H9 (cell line): ENCODE measurements at regions not wholly inside any gene's neighbourhood (a gene's known extent, or its start where the extent isn't known, plus 50 kb on each side); places are given as distances from the start of the nearest gene placed in this dataset.

Experiments
- DNase-seq: peaks from one replicate; pipeline ENCODE4 v3.0.0-alpha.2; 2017
- H2AFZ ChIP-seq: one replicate; pipeline ENCODE4 v1.6.1; 2013; ENCODE audit warnings: mild to moderate bottlenecking, low read length, control low read depth, moderate library complexity
- H2AK5ac ChIP-seq: 2 replicates; pipeline ENCODE4 v1.6.1; 2013; ENCODE audit warnings: low read length, control low read depth, mixed read lengths; ENCODE audit not compliant: insufficient read length
- H2BK120ac ChIP-seq: one replicate; pipeline ENCODE4 v1.6.1; 2013; ENCODE audit warnings: low read depth, mild to moderate bottlenecking, low read length, control low read depth, inconsistent platforms; ENCODE audit not compliant: poor library complexity, severe bottlenecking
- H2BK12ac ChIP-seq: 2 replicates; pipeline ENCODE4 v1.6.1; 2013; ENCODE audit warnings: low read length, control low read depth, mixed read lengths, low read depth; ENCODE audit not compliant: insufficient read length
- H2BK15ac ChIP-seq: 2 replicates; pipeline ENCODE4 v1.6.1; 2013; ENCODE audit warnings: low read depth, low read length, control low read depth
- H2BK20ac ChIP-seq: one replicate; pipeline ENCODE4 v1.6.1; 2013; ENCODE audit warnings: low read depth, mild to moderate bottlenecking, low read length, control low read depth, inconsistent platforms; ENCODE audit not compliant: poor library complexity, severe bottlenecking
- H2BK5ac ChIP-seq: 2 replicates; pipeline ENCODE4 v1.6.1; 2013; ENCODE audit warnings: low read length, control low read depth, mixed read lengths; ENCODE audit not compliant: insufficient read length
- H3K14ac ChIP-seq: 2 replicates; pipeline ENCODE4 v1.6.1; 2013; ENCODE audit warnings: low read length, control low read depth; ENCODE audit not compliant: insufficient read depth
- H3K18ac ChIP-seq: 2 replicates; pipeline ENCODE4 v1.6.1; 2013; ENCODE audit warnings: low read depth, mild to moderate bottlenecking, mixed read lengths, low read length, control low read depth; ENCODE audit not compliant: insufficient read length
- H3K23ac ChIP-seq: 2 replicates; pipeline ENCODE4 v1.6.1; 2013; ENCODE audit warnings: low read length, control low read depth, mixed read lengths, low read depth; ENCODE audit not compliant: insufficient read length
- H3K23me2 ChIP-seq: 2 replicates; pipeline ENCODE4 v1.6.1; 2013; ENCODE audit warnings: low read depth, mild to moderate bottlenecking, mixed read lengths, low read length, control low read depth; ENCODE audit not compliant: insufficient read length, poor library complexity, severe bottlenecking
- H3K27ac ChIP-seq: 2 replicates; pipeline ENCODE4 v1.5.1; 2013; ENCODE audit warnings: low read length, control low read depth, mixed read lengths, low read depth; ENCODE audit not compliant: insufficient read length
- H3K27me3 ChIP-seq: 2 replicates; pipeline ENCODE4 v1.6.1; 2013; ENCODE audit warnings: low read length, control low read depth, inconsistent platforms; ENCODE audit not compliant: insufficient read depth
- H3K4ac ChIP-seq: 2 replicates; pipeline ENCODE4 v1.6.1; 2013; ENCODE audit warnings: low read depth, mild to moderate bottlenecking, control low read depth, inconsistent platforms, low read length, moderate library complexity
- H3K4me1 ChIP-seq: 2 replicates; pipeline ENCODE4 v1.6.1; 2013; ENCODE audit warnings: low read length, control low read depth, inconsistent platforms; ENCODE audit not compliant: insufficient read depth
- H3K4me2 ChIP-seq: 2 replicates; pipeline ENCODE4 v1.6.1; 2013; ENCODE audit warnings: low read length, control low read depth, mixed read lengths; ENCODE audit not compliant: insufficient read length, insufficient read depth
- H3K56ac ChIP-seq: 2 replicates; pipeline ENCODE4 v1.6.1; 2013; ENCODE audit warnings: low read depth, mild to moderate bottlenecking, mixed read lengths, low read length, control low read depth; ENCODE audit not compliant: insufficient read length
- H3K79me1 ChIP-seq: 2 replicates; pipeline ENCODE4 v1.6.1; 2013; ENCODE audit warnings: low read depth, mild to moderate bottlenecking, moderate library complexity, low read length, control low read depth, inconsistent platforms; ENCODE audit not compliant: insufficient read depth, poor library complexity, severe bottlenecking
- H3K79me2 ChIP-seq: 2 replicates; pipeline ENCODE4 v1.6.1; 2013; ENCODE audit warnings: low read length, control low read depth, inconsistent platforms; ENCODE audit not compliant: insufficient read depth
- H3K9ac ChIP-seq: 2 replicates; pipeline ENCODE4 v1.6.1; 2013; ENCODE audit warnings: low read length, control low read depth, mixed read lengths; ENCODE audit not compliant: insufficient read length; ENCODE audit errors: extremely low read depth
- H3K9me3 ChIP-seq: one replicate; pipeline ENCODE4 v1.6.1; 2013; ENCODE audit warnings: low read depth, low read length, inconsistent platforms; ENCODE audit not compliant: control insufficient read depth
- H3T11ph ChIP-seq: one replicate; pipeline ENCODE4 v1.6.1; 2013; ENCODE audit warnings: mild to moderate bottlenecking, low read length, control low read depth, inconsistent platforms
- H4K20me1 ChIP-seq: one replicate; pipeline ENCODE4 v1.6.1; 2013; ENCODE audit not compliant: control insufficient read depth, insufficient read length, insufficient read depth
- H4K5ac ChIP-seq: 2 replicates; pipeline ENCODE4 v1.6.1; 2013; ENCODE audit warnings: low read depth, mild to moderate bottlenecking, mixed read lengths, low read length, control low read depth; ENCODE audit not compliant: insufficient read length
- H4K8ac ChIP-seq: replicated peaks from 2 replicates; pipeline ENCODE4 v1.6.1; 2013; ENCODE audit warnings: low read length, control low read depth, mixed read lengths, low read depth; ENCODE audit not compliant: insufficient read length
- H4K91ac ChIP-seq: 2 replicates; pipeline ENCODE4 v1.6.1; 2013; ENCODE audit warnings: low read depth, mild to moderate bottlenecking, moderate library complexity, mixed read lengths, low read length, control low read depth; ENCODE audit not compliant: insufficient read length
- H3K27ac Mint-ChIP-seq, 3 experiments: 2 replicates in 2 of 3; 3 replicates in 1 of 3; pipeline ENCODE4 v1.8.0; 2020 to 2021; ENCODE audit warnings: mixed read lengths in 3 of 3, mild to moderate bottlenecking in 1 of 3, moderate library complexity in 1 of 3
- H3K27me3 Mint-ChIP-seq: 2 replicates; pipeline ENCODE4 v1.8.0; 2021; ENCODE audit warnings: low read depth, mild to moderate bottlenecking, moderate library complexity, mixed read lengths
- H3K36me3 Mint-ChIP-seq, 3 experiments: 2 replicates in 2 of 3; 3 replicates in 1 of 3; pipeline ENCODE4 v1.8.0; 2020 to 2021; ENCODE audit warnings: low read depth in 3 of 3, mixed read lengths in 3 of 3; ENCODE audit not compliant: insufficient read depth in 1 of 3
- H3K4me1 Mint-ChIP-seq, 2 experiments: 2 replicates each; pipeline ENCODE4 v1.8.0; 2020; ENCODE audit warnings: mixed read lengths in 2 of 2
- H3K4me3 Mint-ChIP-seq, 2 experiments: 2 replicates in 1 of 2; 3 replicates in 1 of 2; pipeline ENCODE4 v1.8.0; 2020 to 2021; ENCODE audit warnings: mild to moderate bottlenecking in 2 of 2, mixed read lengths in 2 of 2, moderate library complexity in 1 of 2
- H3K9me3 Mint-ChIP-seq, 2 experiments: 2 replicates in 1 of 2; 3 replicates in 1 of 2; pipeline ENCODE4 v1.8.0; 2020; ENCODE audit warnings: mild to moderate bottlenecking in 2 of 2, mixed read lengths in 2 of 2, moderate library complexity in 1 of 2
- WGBS: extraction: QIAGEN DNeasy Blood & Tissue Kit; methylation state at CpG from one replicate; pipeline ENCODE4 v1.1.7; 2013; ENCODE audit warnings: missing lambda C conversion rate, low lambda C conversion rate, mixed read lengths; ENCODE audit not compliant: insufficient read length; ENCODE audit errors: extremely low coverage; 5-methylcytosine and 5-hydroxymethylcytosine counted together
- TF ChIP-seq, protein P1 (sequence below): fragments of 200-600 bp; sonication (generic); conservative IDR thresholded peaks from 3 replicates; pipeline ENCODE4 v1.8.0; 2021; ENCODE audit warnings: antibody characterized with exemption, mild to moderate bottlenecking

- H3K18ac ChIP-seq, result no peak overlapping the region
- H4K8ac ChIP-seq, result no peak overlapping the region
- no peak overlapping the region for H3T11ph ChIP-seq
- H3K23me2 ChIP-seq, result no peaks in the 10 kb centered on the region
- no peak overlapping the region for H2BK15ac ChIP-seq
- H3K79me2 ChIP-seq, result no peaks in the 10 kb centered on the region
- H2BK5ac ChIP-seq, result no peak overlapping the region
- Mint-ChIP-seq H3K4me3 (peak overlapping the region; percentile 44 to 81), H3K4me1 (0 out of 4 replicates have a peak, but pooled peaks cover 0 to 3% of the 10 kb centered on the region in 2 experiments), H3K36me3 (no peaks in the 10 kb centered on the region), H3K27ac (no peak overlapping the region), H3K9me3 (peaks cover 2 to 8% of the 10 kb centered on the region in 2 experiments; a peak in 4 of 5 replicates), H3K27me3 (peaks cover 4% of the 10 kb centered on the region)
- H3K4me2 ChIP-seq, result peak overlapping the region; percentile 54
- H2BK12ac ChIP-seq, result no peak overlapping the region
- no peaks in the 10 kb centered on the region for H3K9me3 ChIP-seq
- no peak overlapping the region for H3K4ac ChIP-seq
- H3K79me1 ChIP-seq, result no peaks in the 10 kb centered on the region
- no peak overlapping the region for H3K23ac ChIP-seq
- TF ChIP-seq, protein P1, sequence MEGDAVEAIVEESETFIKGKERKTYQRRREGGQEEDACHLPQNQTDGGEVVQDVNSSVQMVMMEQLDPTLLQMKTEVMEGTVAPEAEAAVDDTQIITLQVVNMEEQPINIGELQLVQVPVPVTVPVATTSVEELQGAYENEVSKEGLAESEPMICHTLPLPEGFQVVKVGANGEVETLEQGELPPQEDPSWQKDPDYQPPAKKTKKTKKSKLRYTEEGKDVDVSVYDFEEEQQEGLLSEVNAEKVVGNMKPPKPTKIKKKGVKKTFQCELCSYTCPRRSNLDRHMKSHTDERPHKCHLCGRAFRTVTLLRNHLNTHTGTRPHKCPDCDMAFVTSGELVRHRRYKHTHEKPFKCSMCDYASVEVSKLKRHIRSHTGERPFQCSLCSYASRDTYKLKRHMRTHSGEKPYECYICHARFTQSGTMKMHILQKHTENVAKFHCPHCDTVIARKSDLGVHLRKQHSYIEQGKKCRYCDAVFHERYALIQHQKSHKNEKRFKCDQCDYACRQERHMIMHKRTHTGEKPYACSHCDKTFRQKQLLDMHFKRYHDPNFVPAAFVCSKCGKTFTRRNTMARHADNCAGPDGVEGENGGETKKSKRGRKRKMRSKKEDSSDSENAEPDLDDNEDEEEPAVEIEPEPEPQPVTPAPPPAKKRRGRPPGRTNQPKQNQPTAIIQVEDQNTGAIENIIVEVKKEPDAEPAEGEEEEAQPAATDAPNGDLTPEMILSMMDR, result no peak
- no peak overlapping the region for H3K14ac ChIP-seq
- no peak overlapping the region for H4K5ac ChIP-seq
- H2BK120ac ChIP-seq, result no peak overlapping the region
- H2BK20ac ChIP-seq, result no peak overlapping the region
- H3K27ac ChIP-seq, result no peak overlapping the region
- no peaks in the 10 kb centered on the region for H4K20me1 ChIP-seq
- H3K4me1 ChIP-seq, result no peaks in the 10 kb centered on the region
- WGBS, result no CpG with 5 or more reads among the region's 9 CpGs
- H4K91ac ChIP-seq, result no peak overlapping the region
- DNase-seq, result peak; percentile 73
- H3K56ac ChIP-seq, result no peak overlapping the region
- H2AFZ ChIP-seq, result no peak overlapping the region
- H3K9ac ChIP-seq, result no peak overlapping the region
- H2AK5ac ChIP-seq, result no peak overlapping the region
- H3K27me3 ChIP-seq, result no peaks in the 10 kb centered on the region
These were observed 117.5 kb downstream of the GPX5 start for GRCh38 chr6:28643017-28643740.
